Neural cell (in vitro differentiated cells): ENCODE measurements at regions not wholly inside any gene's neighbourhood (a gene's known extent, or its start where the extent isn't known, plus 50 kb on each side); places are given as distances from the start of the nearest gene placed in this dataset.

ENCODE experiments used
- H2AFZ ChIP-seq: fragments of 200-600, 300-800 bp; sonication (generic), shearing (Covaris generic); 2 replicates; pipeline ENCODE4 v1.6.0; 2014; ENCODE audit warnings: low read depth, mild to moderate bottlenecking, antibody characterized with exemption, low read length, moderate library complexity
- H3F3A ChIP-seq: fragments of 200-600 bp; shearing (Covaris generic); 2 replicates; pipeline ENCODE4 v1.6.1; 2016; ENCODE audit warnings: mild to moderate bottlenecking, moderate library complexity, mixed read lengths, antibody characterized with exemption, low read length; ENCODE audit not compliant: insufficient read depth, poor library complexity, severe bottlenecking
- H3K27ac ChIP-seq: fragments of 200-600, 300-800 bp; sonication (generic), shearing (Covaris generic); 2 replicates; pipeline ENCODE4 v1.5.1; 2014; ENCODE audit warnings: mild to moderate bottlenecking, low read length, moderate library complexity
- H3K27me3 ChIP-seq: fragments of 300-800, 200-600 bp; sonication (generic), shearing (Covaris generic); 2 replicates; pipeline ENCODE4 v1.6.0; 2014; ENCODE audit warnings: mild to moderate bottlenecking, low read depth, low read length, moderate library complexity; ENCODE audit not compliant: insufficient read depth
- H3K36me3 ChIP-seq: fragments of 300-800, 200-600 bp; sonication (generic), shearing (Covaris generic); 2 replicates; pipeline ENCODE4 v1.5.1; 2014; ENCODE audit warnings: mild to moderate bottlenecking, antibody characterized with exemption, low read length, moderate library complexity; ENCODE audit not compliant: insufficient read depth
- H3K4me2 ChIP-seq: fragments of 300-800, 200-600 bp; sonication (generic), shearing (Covaris generic); 2 replicates; pipeline ENCODE4 v1.6.0; 2014; ENCODE audit warnings: mild to moderate bottlenecking, low read length
- H3K4me3 ChIP-seq: fragments of 300-800, 200-600 bp; sonication (generic), shearing (Covaris generic); 2 replicates; pipeline ENCODE4 v1.5.1; 2014; ENCODE audit warnings: mild to moderate bottlenecking, low read length, moderate library complexity
- H3K79me2 ChIP-seq: fragments of 200-600 bp; shearing (Covaris generic); replicated peaks from 2 replicates; pipeline ENCODE4 v1.6.0; 2014; ENCODE audit warnings: mild to moderate bottlenecking, low read length, moderate library complexity; ENCODE audit not compliant: insufficient read depth
- H3K9ac ChIP-seq: fragments of 300-800, 200-600 bp; sonication (generic), shearing (Covaris generic); 2 replicates; pipeline ENCODE4 v1.6.1; 2016; ENCODE audit warnings: mild to moderate bottlenecking, low read length, mixed read lengths
- H3K9me2 ChIP-seq: fragments of 200-600 bp; shearing (Covaris generic); 2 replicates; pipeline ENCODE4 v1.6.1; 2016; ENCODE audit warnings: mild to moderate bottlenecking, low read length, mixed read lengths; ENCODE audit not compliant: insufficient read depth
- H3K9me3 ChIP-seq: fragments of 200-600, 300-800 bp; sonication (generic), shearing (Covaris generic); 2 replicates; pipeline ENCODE4 v1.6.1; 2016; ENCODE audit warnings: mild to moderate bottlenecking, mixed run types, low read length, moderate library complexity, mixed read lengths
- H4K20me1 ChIP-seq: fragments of 200-600 bp; shearing (Covaris generic); 2 replicates; pipeline ENCODE4 v1.6.1; 2016; ENCODE audit warnings: mild to moderate bottlenecking, mixed run types; ENCODE audit not compliant: insufficient read depth
- EP300 ChIP-seq: fragments of 450-650 bp; conservative IDR thresholded peaks from 2 replicates; pipeline ENCODE4 v1.6.1; 2014; ENCODE audit warnings: antibody characterized with exemption, mild to moderate bottlenecking, moderate library complexity; ENCODE audit not compliant: poor library complexity, severe bottlenecking
- EZH2 ChIP-seq: fragments of 200-600, 300-800 bp; shearing (Covaris generic), sonication (generic); IDR thresholded peaks from 2 replicates; pipeline ENCODE4 v1.6.1; 2014; ENCODE audit warnings: antibody characterized with exemption, low read length, borderline replicate concordance, mild to moderate bottlenecking; ENCODE audit not compliant: insufficient read depth, poor library complexity, severe bottlenecking
- MXI1 ChIP-seq: fragments of 450-650 bp; conservative IDR thresholded peaks from 2 replicates; pipeline ENCODE4 v1.6.1; 2014; ENCODE audit warnings: antibody characterized with exemption, mild to moderate bottlenecking; ENCODE audit not compliant: poor library complexity, severe bottlenecking
- POLR2AphosphoS5 ChIP-seq: IDR thresholded peaks from 2 replicates; pipeline ENCODE4 v1.6.1; 2012
- RAD21 ChIP-seq: fragments of 450-650 bp; conservative IDR thresholded peaks from 2 replicates; pipeline ENCODE4 v1.6.1; 2014; ENCODE audit warnings: antibody characterized with exemption, mild to moderate bottlenecking, moderate library complexity
- SMC3 ChIP-seq: fragments of 450-650 bp; conservative IDR thresholded peaks from 2 replicates; pipeline ENCODE4 v1.6.1; 2014; ENCODE audit warnings: antibody characterized with exemption, mild to moderate bottlenecking, moderate library complexity; ENCODE audit not compliant: poor library complexity
- TAF1 ChIP-seq: IDR thresholded peaks from 2 replicates; pipeline ENCODE4 v1.6.1; 2012; ENCODE audit warnings: low read depth
- TF ChIP-seq, protein P1 (sequence below): fragments of 450-650 bp; IDR thresholded peaks from 2 replicates; pipeline ENCODE4 v1.5.1; 2014; ENCODE audit warnings: antibody characterized with exemption, mild to moderate bottlenecking, moderate library complexity; ENCODE audit not compliant: poor library complexity, severe bottlenecking
- TF ChIP-seq, protein P2 (sequence below): IDR thresholded peaks from 2 replicates; pipeline ENCODE4 v1.6.1; 2012; ENCODE audit warnings: borderline replicate concordance

DNA sequence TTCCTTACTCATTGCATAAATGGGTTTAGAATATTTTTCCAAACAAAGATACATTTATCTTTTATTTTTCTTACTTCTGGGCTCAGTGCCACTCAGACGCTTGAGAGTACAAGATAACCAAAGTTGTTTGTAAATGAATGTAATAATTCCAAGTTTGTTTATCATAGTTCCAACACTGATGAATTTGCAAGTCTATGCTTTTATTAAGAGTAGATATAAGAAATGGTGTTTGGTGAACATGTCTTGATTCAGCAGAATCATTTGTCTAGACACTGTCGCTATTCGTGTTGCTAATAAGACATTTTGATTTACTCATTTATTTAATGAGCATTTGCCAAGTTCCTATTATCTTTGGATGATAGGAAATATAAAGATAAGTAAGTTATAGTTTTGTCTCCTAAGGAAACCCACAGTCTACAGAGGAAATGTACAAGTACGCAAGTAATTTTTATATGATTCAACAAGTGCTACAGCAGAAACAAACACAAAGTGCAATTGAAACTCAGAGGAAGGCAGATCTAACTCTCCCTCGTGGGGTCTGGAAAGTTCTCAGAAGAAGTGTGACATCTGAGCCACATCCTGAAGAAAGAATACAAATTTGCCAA is 132.8 kb upstream of the FSCB start:
- H3K9me3 ChIP-seq: no peaks in the 10 kb centered on the region
- H3K4me3 ChIP-seq: no peak overlapping the region
- H3K27ac ChIP-seq: no peak overlapping the region
- no peaks in the 10 kb centered on the region for H3K27me3 ChIP-seq
- TF ChIP-seq RAD21: no peak
- TF ChIP-seq, protein P1, sequence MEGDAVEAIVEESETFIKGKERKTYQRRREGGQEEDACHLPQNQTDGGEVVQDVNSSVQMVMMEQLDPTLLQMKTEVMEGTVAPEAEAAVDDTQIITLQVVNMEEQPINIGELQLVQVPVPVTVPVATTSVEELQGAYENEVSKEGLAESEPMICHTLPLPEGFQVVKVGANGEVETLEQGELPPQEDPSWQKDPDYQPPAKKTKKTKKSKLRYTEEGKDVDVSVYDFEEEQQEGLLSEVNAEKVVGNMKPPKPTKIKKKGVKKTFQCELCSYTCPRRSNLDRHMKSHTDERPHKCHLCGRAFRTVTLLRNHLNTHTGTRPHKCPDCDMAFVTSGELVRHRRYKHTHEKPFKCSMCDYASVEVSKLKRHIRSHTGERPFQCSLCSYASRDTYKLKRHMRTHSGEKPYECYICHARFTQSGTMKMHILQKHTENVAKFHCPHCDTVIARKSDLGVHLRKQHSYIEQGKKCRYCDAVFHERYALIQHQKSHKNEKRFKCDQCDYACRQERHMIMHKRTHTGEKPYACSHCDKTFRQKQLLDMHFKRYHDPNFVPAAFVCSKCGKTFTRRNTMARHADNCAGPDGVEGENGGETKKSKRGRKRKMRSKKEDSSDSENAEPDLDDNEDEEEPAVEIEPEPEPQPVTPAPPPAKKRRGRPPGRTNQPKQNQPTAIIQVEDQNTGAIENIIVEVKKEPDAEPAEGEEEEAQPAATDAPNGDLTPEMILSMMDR: no peak
- TF ChIP-seq, protein P2, sequence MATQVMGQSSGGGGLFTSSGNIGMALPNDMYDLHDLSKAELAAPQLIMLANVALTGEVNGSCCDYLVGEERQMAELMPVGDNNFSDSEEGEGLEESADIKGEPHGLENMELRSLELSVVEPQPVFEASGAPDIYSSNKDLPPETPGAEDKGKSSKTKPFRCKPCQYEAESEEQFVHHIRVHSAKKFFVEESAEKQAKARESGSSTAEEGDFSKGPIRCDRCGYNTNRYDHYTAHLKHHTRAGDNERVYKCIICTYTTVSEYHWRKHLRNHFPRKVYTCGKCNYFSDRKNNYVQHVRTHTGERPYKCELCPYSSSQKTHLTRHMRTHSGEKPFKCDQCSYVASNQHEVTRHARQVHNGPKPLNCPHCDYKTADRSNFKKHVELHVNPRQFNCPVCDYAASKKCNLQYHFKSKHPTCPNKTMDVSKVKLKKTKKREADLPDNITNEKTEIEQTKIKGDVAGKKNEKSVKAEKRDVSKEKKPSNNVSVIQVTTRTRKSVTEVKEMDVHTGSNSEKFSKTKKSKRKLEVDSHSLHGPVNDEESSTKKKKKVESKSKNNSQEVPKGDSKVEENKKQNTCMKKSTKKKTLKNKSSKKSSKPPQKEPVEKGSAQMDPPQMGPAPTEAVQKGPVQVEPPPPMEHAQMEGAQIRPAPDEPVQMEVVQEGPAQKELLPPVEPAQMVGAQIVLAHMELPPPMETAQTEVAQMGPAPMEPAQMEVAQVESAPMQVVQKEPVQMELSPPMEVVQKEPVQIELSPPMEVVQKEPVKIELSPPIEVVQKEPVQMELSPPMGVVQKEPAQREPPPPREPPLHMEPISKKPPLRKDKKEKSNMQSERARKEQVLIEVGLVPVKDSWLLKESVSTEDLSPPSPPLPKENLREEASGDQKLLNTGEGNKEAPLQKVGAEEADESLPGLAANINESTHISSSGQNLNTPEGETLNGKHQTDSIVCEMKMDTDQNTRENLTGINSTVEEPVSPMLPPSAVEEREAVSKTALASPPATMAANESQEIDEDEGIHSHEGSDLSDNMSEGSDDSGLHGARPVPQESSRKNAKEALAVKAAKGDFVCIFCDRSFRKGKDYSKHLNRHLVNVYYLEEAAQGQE: no peak
- TF ChIP-seq MXI1: no peak
- TF ChIP-seq SMC3: no peak
- TF ChIP-seq EP300: no peak
- TF ChIP-seq TAF1: no peak
- TF ChIP-seq EZH2: no peak
- TF ChIP-seq POLR2AphosphoS5: no peak
- H3K36me3 ChIP-seq: no peaks in the 10 kb centered on the region
- H3K79me2 ChIP-seq: no peaks in the 10 kb centered on the region
- no peak overlapping the region for H2AFZ ChIP-seq
- no peaks in the 10 kb centered on the region for H4K20me1 ChIP-seq
- no peaks in the 10 kb centered on the region for H3K9me2 ChIP-seq
- H3F3A ChIP-seq: no peaks in the 10 kb centered on the region
- no peak overlapping the region for H3K4me2 ChIP-seq
- H3K9ac ChIP-seq: no peak overlapping the region

DNA sequence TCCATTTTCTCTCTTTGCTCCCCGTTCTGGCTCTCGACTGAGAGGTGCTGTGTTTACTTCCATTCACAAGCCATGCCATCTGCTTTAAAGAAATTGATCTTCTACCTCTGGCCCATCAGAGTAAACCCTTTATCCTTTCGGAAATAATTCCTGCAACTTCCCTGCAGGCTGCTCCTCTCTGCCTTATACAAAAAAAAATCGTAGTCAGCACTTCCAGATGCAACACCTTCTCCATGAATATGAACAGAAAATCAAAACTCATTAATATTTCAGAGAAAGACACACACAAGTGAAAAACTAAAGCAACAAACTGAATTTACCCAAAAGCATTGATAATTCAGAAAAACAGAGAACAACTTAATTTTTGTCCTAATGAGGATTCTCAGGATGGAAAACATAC is 127.6 kb upstream of the FSCB start:
- Histone ChIP-seq H3K27ac (no peak overlapping the region), H3K9me3 (no peaks in the 10 kb centered on the region), H3K4me2 (no peak overlapping the region), H2AFZ (no peak overlapping the region), H3K79me2 (no peaks in the 10 kb centered on the region), H3K9me2 (no peaks in the 10 kb centered on the region), H3K36me3 (no peaks in the 10 kb centered on the region), H3K9ac (no peak overlapping the region), H4K20me1 (no peaks in the 10 kb centered on the region), H3K27me3 (no peaks in the 10 kb centered on the region), H3K4me3 (no peak overlapping the region), H3F3A (no peaks in the 10 kb centered on the region)
- TF ChIP-seq, protein P2: no peak
